Tibial nerve (tissue), 4 donors: ENCODE measurements at regions not wholly inside any gene's neighbourhood (a gene's known extent, or its start where the extent isn't known, plus 50 kb on each side); places are given as distances from the start of the nearest gene placed in this dataset.

Experiments
- DNase-seq, 2 donors: peaks; one replicate each; pipeline ENCODE4 v3.0.0-alpha.2; 2019; ENCODE audit warnings: low spot score in 2 of 2
- H3K27ac ChIP-seq, 4 donors: fragments of 200-600 bp; sonication (generic) in 3 of 4; one replicate each; pipeline ENCODE4 v1.5.1; 2017 to 2019; ENCODE audit warnings: mild to moderate bottlenecking in 1 of 4
- H3K27me3 ChIP-seq, 2 donors: fragments of 200-600 bp; sonication (generic) in 1 of 2; one replicate each; pipeline versions ENCODE4 v1.5.1 to v1.6.0; 2017 to 2019
- H3K36me3 ChIP-seq, 3 donors: fragments of 200-600 bp; sonication (generic); one replicate each; pipeline ENCODE4 v1.5.1; 2018 to 2019
- H3K4me1 ChIP-seq, 4 donors: fragments of 200-600 bp; sonication (generic) in 3 of 4; one replicate each; pipeline ENCODE4 v1.5.1; 2017 to 2019
- H3K4me3 ChIP-seq, 4 donors: fragments of 200-600 bp; sonication (generic) in 3 of 4; one replicate each; pipeline ENCODE4 v1.5.1; 2017 to 2019; ENCODE audit warnings: mild to moderate bottlenecking in 1 of 4, moderate library complexity in 1 of 4
- H3K9me3 ChIP-seq, 4 donors: fragments of 200-600 bp; sonication (generic) in 3 of 4; one replicate each; pipeline ENCODE4 v1.5.1; 2017 to 2019
- CTCF ChIP-seq, 5 experiments: fragments of 200-600 bp in 3 of 5; fragments of 450-650 bp in 2 of 5; sonication (generic) in 3 of 5; IDR thresholded peaks; one replicate each; pipeline ENCODE4 v1.5.1; 2016 to 2019; ENCODE audit warnings: antibody characterized with exemption in 5 of 5, mild to moderate bottlenecking in 3 of 5, moderate library complexity in 2 of 5
- EP300 ChIP-seq, 2 donors: sonication (generic); formaldehyde crosslinking; IDR thresholded peaks; one replicate each; pipeline ENCODE4 v1.6.1; 2017; ENCODE audit warnings: antibody characterized with exemption in 2 of 2, mild to moderate bottlenecking in 1 of 2
- POLR2A ChIP-seq, 2 donors: fragments of 450-650 bp; IDR thresholded peaks; one replicate each; pipeline ENCODE4 v1.6.1; 2017; ENCODE audit warnings: antibody characterized with exemption in 2 of 2, mild to moderate bottlenecking in 2 of 2, moderate library complexity in 2 of 2
- WGBS, 2 donors: methylation state at CpG; one replicate each; pipeline ENCODE4 v1.1.5; 2018; 5-methylcytosine and 5-hydroxymethylcytosine counted together

GRCh38 chr3:8077126-8077525, 424.5 kb upstream of the LMCD1 start:
- Histone ChIP-seq H3K27me3 (no peaks in the 10 kb centered on the region), H3K4me3 (no peak overlapping the region), H3K4me1 (no peaks in the 10 kb centered on the region), H3K9me3 (no peaks in the 10 kb centered on the region), H3K36me3 (no peaks in the 10 kb centered on the region), H3K27ac (no peak overlapping the region)
- TF ChIP-seq POLR2A (IDR thresholded peaks at IDR 0.05), result no peak
- TF ChIP-seq EP300 (IDR thresholded peaks at IDR 0.05), result no peak
- no peak for TF ChIP-seq CTCF (IDR thresholded peaks at IDR 0.05)
- WGBS, 2 donors, result 81 to 83% methylated on average over 1 of the region's 1 CpG
- no peak for DNase-seq

- DNase-seq, result no peak
- no peaks in the 10 kb centered on the region for H3K36me3 ChIP-seq
- TF ChIP-seq CTCF (IDR thresholded peaks at IDR 0.05) (no peak), EP300 (IDR thresholded peaks at IDR 0.05) (no peak), POLR2A (IDR thresholded peaks at IDR 0.05) (no peak)
- no peak overlapping the region for H3K4me3 ChIP-seq
- H3K27ac ChIP-seq, result no peak overlapping the region
- no peaks in the 10 kb centered on the region for H3K9me3 ChIP-seq
- no peaks in the 10 kb centered on the region for H3K27me3 ChIP-seq
- no peaks in the 10 kb centered on the region for H3K4me1 ChIP-seq
Observed at GRCh38 chr3:8080464-8080863, 421.2 kb upstream of the LMCD1 start.

- H3K4me3 ChIP-seq, result no peak overlapping the region
- no peaks in the 10 kb centered on the region for H3K27me3 ChIP-seq
- H3K27ac ChIP-seq, result no peak overlapping the region
- TF ChIP-seq EP300 (IDR thresholded peaks at IDR 0.05) (no peak), CTCF (IDR thresholded peaks at IDR 0.05) (no peak), POLR2A (IDR thresholded peaks at IDR 0.05) (no peak)
- no peaks in the 10 kb centered on the region for H3K36me3 ChIP-seq
- H3K4me1 ChIP-seq, result no peaks in the 10 kb centered on the region
- no peaks in the 10 kb centered on the region for H3K9me3 ChIP-seq
- DNase-seq, result no peak
- 73 to 81% methylated on average over 2 of the region's 2 CpGs for WGBS, 2 donors
Observed at GRCh38 chr3:8085498-8085897, 416.1 kb upstream of the LMCD1 start.

GRCh38 chr3:8087951-8088350, 413.7 kb upstream of the LMCD1 start:
- Histone ChIP-seq H3K27me3 (no peaks in the 10 kb centered on the region), H3K4me1 (no peaks in the 10 kb centered on the region), H3K9me3 (no peaks in the 10 kb centered on the region), H3K4me3 (no peak overlapping the region), H3K27ac (no peak overlapping the region), H3K36me3 (no peaks in the 10 kb centered on the region)
- 79 to 96% methylated on average over 3 of the region's 3 CpGs for WGBS, 2 donors
- no peak for TF ChIP-seq CTCF (IDR thresholded peaks at IDR 0.05)
- TF ChIP-seq POLR2A (IDR thresholded peaks at IDR 0.05), result no peak
- TF ChIP-seq EP300 (IDR thresholded peaks at IDR 0.05), result no peak
- no peak for DNase-seq

- Histone ChIP-seq H3K4me3 (no peak overlapping the region), H3K27me3 (no peaks in the 10 kb centered on the region), H3K4me1 (no peaks in the 10 kb centered on the region), H3K9me3 (no peaks in the 10 kb centered on the region), H3K36me3 (no peaks in the 10 kb centered on the region), H3K27ac (no peak overlapping the region)
- 77 to 80% methylated on average over 2 of the region's 2 CpGs for WGBS, 2 donors
- DNase-seq, result no peak
- TF ChIP-seq POLR2A (IDR thresholded peaks at IDR 0.05) (no peak), CTCF (IDR thresholded peaks at IDR 0.05) (no peak), EP300 (IDR thresholded peaks at IDR 0.05) (no peak)
Observed at GRCh38 chr3:8094415-8094814, 407.2 kb upstream of the LMCD1 start.
